ENCODE measurements at regions not wholly inside any gene's neighbourhood (a gene's known extent, or its start where the extent isn't known, plus 50 kb on each side); places are given as distances from the start of the nearest gene placed in this dataset.
"Not testable (repeated sequence)": the region's sequence is repeated elsewhere in the genome, so short reads cannot be mapped to it uniquely, and the experiment has no call there.

DNA sequence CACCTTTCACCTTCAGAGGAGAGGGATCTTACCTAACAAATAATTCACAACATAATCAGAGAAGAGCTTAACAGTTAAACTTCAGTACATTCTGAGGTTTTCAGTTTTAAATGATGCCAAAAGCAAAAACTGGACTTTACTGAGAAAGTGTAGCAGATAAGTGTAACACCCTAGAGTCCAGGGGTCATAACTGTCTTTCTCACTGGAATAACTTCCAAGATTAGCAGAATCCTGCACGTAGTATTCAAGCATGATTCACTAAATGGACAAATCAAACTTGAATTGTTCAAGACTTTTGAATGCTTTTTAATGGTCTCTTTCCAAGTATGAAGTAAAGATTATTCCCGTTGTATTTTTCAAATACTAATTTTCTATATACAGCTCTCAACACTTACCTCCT lies 180.1 kb upstream of the NREP start:
- no peak for DNase-seq

DNA sequence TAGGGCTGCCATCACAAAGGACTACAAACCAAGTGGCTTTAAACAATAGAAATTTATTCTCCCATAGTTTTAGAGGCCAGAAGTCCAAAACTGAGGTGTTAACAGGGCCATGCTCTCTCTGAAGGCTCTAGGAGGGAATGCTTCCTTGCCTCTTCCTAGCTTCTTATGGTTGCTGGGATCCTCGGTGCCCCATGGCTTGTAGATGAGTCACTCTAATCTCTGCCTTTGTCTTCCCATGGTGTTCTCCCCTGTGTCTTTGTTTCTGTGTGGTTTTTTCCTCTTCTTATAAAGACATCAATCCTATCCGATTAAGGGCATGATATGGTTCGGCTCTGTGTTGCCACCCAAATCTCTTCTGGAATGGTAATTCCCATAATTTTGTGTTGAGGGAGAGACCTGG lies 178.8 kb upstream of the NREP start:
- DNase-seq = no peak

DNA sequence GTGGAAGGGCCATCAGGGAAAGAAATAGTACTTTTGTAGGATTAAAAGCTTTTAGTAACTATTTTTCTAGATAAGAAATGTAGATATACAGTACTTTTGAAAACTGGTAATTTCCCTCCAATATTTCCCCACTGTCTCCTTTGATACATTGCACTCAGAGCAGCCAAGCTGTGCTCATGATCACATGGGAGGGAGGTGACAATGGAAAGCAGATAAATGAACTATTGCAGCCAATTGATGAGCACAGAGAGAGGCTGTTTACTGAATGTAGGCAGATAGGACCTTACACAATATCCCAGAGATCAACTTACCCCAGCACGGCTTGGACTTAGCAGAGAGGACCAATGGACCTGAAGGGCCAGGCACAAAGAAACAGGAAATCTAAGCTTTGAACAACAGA lies 178.0 kb upstream of the NREP start:
- DNase-seq = no peak

DNA sequence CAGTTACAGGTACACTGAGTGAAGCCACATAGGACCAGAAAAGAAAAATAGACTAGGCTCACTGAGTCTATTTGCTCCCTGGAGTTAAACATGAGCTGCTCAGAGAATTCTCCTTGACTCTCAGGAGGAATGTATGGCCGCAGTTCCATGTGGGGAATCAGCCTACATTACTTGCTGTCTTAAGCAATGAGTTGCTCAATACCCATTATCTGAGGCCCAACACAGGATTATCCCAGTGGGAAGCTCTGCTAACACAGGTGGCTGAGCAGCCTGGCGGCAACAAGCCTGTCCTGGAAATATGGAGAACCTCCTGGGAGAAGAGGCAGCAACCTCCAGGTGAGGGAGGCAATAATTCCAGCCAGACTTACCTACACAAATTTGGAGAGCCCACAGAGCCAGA lies 177.5 kb upstream of the NREP start:
- no peak for DNase-seq

DNA sequence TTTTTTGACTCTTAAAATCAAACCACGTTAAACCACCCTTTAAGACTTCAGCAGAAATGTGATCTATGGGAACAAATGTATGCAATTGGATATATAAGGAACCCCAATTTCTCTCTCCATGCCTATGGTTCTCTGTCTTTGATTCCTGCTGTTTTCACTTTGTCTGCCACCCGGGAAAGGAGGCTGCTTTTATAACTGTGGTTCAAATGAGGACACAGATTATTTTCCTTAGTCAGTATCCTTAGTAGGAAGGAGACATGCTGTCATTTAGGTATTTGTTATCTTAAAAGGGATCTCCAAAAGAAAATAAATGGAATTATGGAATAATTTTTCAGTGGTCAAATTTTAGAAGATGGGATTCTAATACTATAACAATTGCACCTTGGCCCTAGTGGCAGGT lies 176.1 kb upstream of the NREP start:
- no peak for DNase-seq

DNA sequence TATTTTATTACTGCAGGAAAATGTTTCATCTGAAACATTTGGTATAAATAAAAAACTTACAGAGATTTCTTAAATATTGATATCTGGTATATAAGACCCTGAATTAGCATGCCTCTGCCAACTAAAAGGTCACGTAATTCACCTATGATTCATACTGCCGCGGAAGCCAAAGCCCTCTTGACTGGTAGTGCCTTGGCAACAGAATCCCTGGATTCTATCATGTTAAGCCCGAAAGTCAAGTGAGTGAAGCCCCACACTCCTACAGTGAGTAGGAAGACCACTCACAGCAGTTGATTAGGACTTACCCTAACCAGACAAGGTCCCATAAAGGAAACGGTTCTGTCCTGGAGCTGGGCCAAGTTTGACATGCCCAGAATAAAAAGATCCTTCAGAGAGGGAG lies 175.6 kb upstream of the NREP start:
- DNase-seq = no peak

DNA sequence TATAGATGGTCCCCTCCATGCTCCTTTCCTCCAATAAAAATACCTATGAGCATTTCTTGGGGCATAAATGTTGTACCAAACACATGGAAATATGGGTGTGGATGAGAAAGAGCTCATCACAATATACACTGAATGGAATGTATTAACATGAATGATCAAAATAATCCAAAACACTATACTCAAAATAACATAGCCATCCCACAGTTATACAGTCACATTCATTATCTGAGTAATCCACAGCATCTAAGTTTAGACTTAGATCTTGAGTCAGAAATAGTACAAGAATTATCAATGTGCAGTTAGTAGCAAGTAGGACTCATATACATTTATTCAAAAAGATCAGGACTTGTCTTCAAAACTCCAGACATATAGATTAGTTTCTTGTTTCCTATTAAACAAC lies 175.2 kb upstream of the NREP start:
- no peak for DNase-seq

DNA sequence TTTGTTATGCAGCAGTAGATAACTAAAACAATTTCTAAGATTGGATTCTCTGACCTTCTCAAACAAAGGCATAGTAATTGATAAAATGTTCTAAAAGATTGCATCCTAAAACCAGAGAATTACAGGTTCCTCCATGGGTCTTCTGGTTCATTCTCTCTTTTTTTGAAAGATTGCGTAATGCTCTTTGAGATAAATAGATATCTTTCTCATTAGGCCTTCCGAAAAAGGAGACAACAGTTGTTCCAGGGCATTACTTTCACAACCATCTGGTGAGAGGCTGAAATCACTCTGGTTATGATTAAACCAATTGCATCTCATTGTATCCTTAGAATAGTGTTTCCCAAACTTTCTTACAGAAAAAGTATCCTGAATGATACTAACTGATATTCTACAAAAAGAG lies 174.7 kb upstream of the NREP start:
- DNase-seq = no peak

DNA sequence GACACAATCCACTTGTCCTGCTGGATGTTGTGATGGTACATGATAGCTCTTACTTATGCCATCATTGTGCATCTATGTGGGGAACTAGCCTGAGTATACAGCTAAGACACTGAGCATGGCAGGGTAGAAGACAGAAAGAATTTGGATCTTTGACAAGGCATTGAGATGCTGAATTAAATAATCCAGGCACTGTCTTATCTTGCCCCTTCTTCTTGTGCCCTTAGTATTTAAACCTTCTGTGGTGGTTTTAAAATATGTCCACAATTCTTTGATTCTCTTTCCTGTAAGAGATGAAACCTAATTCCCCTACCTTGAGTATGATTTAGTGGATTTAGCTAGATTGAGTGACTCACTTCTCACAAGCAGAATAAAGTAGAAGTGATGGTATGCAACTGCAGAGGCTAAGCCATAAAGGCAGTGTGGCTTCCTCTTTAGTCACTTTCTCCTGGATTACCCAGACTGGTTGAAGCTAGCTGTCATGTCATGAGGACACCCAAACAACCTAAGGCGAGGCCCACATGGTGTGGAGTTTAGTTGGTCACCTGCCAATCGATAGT lies 174.0 kb upstream of the NREP start:
- DNase-seq = no peak

DNA sequence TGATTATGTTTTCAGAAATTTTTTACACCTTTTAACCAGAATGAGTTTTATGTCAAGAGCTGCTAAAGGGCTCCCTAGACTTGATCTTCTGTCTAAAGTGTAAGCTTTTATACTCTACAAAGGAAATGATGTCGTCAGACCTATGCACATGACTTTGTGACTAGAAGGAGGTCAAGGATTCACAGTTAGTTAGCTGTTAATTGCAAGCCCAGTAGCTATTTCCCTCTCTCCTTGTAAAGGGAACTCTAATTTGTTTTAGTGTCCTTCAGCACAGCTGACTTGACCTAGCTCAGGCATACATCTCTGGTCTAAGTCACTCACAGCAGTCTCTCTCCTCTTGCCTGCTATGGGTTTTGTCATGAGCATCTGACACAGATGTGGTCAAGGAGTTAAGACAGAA lies 173.5 kb upstream of the NREP start:
- no peak for DNase-seq

DNA sequence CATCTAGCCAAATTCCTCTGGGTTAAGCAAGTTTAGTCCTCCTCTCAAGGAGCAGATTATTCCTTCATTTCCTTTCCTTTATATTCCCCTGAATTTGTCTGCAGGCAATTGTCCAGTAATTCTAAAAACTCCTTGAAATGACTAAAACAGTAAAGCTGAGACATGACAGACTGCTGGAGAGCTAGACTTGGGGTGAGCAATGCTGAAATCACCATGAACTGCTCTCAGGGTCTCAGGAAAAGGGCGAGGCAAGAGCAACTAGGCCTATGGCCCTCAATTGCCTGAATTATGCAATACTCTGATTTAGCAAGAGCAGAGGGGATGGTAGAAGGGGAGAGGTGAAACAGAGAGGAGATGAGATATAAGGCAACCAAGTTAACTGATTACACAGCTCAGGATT lies 172.9 kb upstream of the NREP start:
- DNase-seq = no peak

DNA sequence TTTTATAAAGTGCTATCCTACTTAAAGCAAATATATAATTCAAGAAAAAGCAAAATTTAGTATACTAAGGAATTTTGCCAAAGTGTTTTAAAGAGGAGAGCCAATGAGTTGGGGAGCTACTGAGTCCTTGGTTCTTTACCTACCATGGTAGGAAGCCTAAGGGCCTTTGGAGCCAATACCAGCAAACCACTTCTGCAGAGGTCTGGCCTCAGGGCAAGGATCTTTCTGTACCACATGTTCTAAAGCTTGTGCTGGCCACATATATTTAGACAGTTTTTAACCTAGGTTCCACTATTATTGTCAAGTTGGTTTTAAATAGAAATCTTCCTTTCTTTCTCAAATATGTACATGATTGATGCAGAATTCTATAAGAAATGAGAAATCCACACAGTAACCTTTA lies 172.3 kb upstream of the NREP start:
- no peak for DNase-seq

DNA sequence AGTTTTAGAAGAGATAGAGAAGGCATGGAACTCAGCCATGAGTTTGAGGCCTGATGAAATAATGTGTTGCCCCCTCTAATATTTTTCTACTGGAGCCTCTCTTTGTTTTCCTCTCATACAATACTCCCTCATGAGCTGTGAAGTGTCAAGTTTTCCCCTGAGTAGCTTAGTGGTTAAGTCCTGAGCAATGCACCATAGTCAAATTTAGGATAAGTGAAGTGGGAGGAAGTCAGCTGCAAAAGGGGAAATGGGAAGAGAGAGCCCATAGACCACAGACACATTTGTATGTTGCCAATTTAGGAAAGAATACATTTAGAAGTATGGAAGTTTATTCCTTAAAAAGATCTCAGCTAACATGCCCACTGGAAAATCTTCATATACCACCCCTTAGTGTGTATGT lies 171.5 kb upstream of the NREP start:
- no peak for DNase-seq

DNA sequence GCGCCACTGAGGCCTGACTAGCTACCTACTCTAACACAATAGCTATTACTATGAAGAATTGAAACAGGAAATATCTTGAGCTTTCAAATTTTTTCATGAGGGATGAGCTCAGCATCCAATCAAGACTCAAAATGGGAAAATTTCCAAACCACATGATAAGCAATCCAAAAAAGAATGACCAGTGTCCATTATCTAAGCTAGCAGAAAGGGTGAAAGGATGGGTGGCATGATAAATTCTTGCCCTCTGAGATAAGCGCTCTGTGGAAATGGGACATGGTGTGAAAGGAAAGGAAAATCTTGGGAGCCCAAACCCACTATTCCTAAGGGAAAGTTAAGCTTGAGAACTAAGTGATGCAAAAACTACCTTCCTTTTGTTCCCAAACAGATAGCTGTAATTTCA lies 170.2 kb upstream of the NREP start:
- DNase-seq = no peak

DNA sequence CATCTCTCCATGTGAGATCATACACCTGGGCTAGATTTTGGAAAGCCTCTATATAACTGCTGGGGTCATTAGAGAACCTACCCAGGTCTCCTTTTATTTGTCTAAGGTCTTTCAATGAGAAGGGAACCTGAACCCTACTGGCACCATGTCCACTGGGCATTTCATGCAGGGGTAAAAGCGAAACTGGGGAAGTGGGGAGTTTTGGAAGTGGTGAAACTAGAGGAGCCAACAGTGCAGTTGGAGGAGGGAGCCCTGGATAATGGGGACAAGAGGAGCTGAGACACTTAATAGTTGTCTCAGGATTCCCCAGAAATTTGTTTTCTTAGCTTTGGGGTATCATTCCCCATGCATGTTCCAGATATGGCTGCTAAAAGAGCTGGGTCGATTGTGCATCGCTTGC lies 169.0 kb upstream of the NREP start:
- no peak for DNase-seq

DNA sequence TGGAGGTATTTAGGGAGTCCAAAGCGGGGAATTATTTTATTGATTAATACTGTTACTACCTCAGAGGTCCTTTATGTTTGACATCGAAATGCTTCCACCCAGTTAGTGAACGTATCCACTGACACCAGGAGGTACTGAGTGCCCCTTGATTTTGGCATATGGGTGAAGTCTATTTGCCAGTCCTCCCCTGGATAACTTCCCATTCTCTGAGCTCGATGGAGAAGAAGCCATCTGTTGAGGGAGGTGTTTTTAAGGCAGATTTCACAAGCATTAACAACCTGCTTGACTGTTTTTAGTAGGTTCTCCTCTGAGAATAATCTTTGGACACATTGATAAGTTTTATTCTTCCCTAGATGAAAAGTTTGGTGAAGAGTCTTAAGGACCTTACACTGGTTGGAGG lies 165.3 kb upstream of the NREP start:
- no peak for DNase-seq

DNA sequence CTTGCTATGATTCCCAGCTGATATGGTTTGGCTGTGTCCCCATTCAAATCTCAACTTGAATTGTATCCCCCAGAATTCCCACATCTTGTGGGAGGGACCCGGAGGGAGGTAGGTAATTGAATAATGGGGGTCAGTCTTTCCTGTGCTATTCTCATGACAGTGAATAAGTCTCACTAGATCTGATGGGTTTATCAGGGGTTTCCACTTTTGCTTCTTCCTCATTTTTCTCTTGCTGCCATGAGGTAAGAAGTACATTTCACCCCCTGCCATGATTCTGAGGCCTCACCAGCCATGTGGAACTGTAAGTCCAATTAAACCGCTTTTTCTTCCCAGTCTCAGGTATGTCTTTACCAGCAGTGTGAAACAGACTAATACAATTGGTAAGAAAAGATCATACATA lies 164.7 kb upstream of the NREP start:
- DNase-seq = not testable (repeated sequence)

DNA sequence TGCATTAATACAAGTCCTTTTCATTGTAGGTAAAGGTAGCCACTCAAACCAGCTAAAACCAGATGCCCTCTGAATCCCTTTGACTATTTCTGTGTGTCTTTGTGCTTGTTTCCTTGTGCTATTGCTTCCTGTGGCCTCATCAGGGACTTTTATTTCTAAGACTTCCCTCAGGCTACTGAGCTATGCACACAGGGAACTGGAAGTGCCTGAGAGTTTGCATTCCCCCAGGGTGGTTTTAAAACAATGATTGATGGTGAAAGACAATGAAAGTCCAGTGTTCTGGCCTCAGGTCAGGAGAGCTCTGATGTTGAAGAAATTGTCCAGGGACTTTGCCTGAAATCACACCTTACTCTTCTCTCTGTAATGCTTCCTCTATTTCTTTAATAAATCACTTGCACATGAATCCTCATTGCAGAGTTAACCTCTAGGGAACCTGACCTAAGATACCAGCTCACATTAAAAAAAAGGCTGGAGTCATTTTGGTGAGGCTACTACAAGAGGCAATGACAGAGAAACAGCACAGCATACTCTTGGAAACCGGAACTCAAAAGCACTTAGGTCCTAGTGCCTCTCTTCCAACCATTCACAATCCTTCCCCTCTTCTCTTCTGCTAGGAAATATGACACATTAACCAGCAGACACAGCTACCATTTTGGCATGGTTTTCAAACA lies 158.1 kb upstream of the NREP start:
- no peak for DNase-seq

DNA sequence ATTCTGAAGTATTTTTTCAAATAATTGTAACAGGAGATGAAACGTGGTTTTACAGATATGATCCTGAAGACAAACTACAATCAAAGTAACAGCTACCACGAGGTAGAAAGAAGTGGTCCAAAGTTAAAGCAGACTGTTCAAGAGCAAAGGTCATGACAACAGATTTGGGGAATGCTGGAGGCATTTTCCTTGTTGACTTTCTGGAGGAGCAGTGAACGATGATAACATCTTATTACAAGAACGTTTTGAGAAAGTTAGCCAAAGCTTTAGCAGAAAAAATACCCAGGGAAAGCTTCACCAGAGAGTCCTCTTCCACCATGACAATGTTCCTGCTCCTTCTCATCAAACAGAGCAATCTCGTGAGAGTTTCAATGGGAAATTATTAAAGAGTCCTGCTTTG lies 145.4 kb upstream of the NREP start:
- no peak for DNase-seq

DNA sequence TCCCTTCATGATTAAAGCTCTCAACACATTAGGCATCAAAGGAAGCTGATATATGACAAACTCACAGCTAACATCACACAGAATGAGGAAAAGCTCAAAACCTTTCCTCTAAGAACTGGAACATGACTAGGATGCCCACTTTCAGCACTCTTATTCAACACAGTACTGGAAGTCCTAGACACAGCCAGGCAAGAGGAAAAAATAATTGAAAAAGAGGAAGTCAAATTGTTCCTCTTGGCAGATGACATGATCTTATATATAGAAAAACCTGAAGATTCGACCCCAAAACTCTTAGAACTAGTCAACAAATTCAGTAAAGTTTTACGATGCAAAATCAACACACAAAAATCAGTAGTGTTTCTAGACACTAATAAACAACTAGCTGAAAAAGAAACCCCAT lies 144.3 kb upstream of the NREP start:
- no peak for DNase-seq

DNA sequence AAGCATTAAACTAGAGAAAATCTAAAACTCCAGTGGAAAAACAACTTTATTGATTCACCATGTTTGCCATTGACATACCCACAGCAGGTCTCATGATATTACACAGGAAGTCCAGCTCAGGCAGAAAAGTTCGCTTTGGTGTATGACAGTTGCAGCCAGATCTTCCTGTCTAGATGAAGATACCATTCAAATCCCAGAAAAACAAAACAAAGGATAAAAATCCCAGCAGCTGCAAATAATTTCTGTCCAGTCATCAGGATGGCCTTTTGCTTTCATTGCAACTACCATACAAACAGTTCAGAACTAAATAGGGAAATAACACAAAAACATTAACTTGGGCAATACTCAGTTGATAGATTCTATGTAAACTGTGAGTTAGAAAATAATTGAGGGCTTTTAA lies 136.0 kb upstream of the NREP start:
- DNase-seq = no peak

DNA sequence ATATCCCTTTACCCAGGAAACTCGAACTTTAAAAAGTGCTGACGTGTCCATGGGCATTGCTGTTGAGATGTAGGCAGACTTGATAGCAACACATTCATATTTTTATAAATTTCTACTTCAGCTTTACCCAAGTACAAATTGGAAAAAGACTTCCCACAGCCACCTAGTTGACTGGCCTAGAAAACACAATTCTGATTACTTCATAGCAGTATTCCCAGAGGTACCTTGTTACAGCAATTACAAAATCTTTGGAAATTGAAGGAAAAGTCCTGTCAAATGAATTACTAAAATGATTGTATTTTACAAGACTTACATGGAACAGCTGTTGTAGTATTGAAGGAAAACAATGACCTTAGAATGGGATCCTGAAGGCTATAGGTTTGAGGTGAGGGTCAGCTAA lies 130.7 kb upstream of the NREP start:
- DNase-seq = no peak

DNA sequence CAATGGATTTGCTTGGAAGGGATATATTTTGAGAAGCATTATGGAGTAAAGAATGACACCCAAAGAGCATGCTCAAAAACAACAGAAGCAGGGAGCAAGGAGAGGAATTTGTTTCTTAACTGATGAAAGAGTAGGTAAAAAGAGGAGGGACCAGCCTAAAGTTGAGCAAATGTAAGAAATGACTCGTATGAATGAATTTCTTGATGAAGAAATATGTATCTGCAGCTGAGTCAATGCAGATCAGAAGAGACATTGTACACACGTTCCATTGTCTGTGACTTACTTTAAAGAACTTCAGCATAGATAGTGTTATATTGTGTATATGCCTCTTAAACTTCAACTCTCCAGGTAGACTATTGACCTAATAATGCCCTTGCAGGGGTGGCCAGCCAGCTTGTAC lies 112.7 kb upstream of the NREP start:
- no peak for DNase-seq

DNA sequence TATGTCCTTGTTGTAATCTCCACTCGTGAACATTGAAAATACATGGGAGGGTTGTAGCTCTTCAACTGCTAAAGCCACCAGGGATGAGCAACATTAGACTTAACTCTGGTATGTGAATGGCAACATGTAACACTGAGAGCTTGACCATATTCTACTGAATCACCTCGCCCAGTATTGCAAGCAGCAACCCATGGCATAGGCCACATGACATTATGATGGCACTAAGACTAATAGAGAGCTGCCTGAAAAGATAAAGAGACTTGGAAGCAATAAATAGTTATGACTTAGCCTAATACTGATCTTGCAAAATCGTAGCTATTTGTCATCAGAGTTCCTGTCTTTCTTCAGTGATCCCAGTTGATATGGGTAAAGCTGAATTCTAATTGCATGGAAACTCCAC lies 108.4 kb upstream of the NREP start:
- DNase-seq = no peak

DNA sequence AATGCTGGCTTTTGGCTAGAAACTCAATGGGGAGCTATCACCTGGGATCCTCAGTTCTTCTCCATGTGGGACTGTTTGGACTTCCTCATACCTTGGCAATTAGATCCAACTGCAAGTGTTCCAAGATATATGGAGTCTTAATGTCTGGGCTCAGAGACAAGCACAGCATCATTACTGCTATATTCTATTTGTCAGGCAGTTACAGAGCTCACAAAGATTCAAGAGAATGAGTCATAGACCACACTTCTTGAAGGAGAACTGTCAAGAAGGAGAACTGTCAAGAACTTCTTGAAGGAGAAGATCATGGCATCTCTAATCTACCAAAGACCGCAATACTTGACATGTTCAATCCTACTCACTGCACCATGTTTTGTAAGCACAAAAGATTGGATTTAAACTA lies 106.8 kb upstream of the NREP start:
- no peak for DNase-seq

Data from DMS153 (cell line).